ENCODE measurements at regions not wholly inside any gene's neighbourhood (a gene's known extent, or its start where the extent isn't known, plus 50 kb on each side); places are given as distances from the start of the nearest gene placed in this dataset.

- TF ChIP-seq CTCF (IDR thresholded peaks at IDR 0.05) (no peak), POLR2A (IDR thresholded peaks at IDR 0.05) (no peak)
These were observed 230.4 kb upstream of the PDE10A start for GRCh38 chr6:165893431-165893830.

All from lower leg skin (tissue), 3 donors.